Bronchial epithelial cell (primary cell): ENCODE measurements at regions not wholly inside any gene's neighbourhood (a gene's known extent, or its start where the extent isn't known, plus 50 kb on each side); places are given as distances from the start of the nearest gene placed in this dataset.
"Not testable (repeated sequence)": the region's sequence is repeated elsewhere in the genome, so short reads cannot be mapped to it uniquely, and the experiment has no call there.

Experiments
- DNase-seq: peaks from one replicate; pipeline ENCODE4 v3.0.0-alpha.2; 2010; ENCODE audit warnings: low read depth
- FAIRE-seq: peaks from 2 replicates; lab custom pipeline; 2011; peaks lifted over from hg19 to GRCh38; lab: Jason Lieb, UNC
- H3K27me3 ChIP-seq: 2 replicates; pipeline ENCODE4 v1.5.1; 2011; ENCODE audit warnings: low read length; ENCODE audit not compliant: control insufficient read depth, insufficient read depth
- H3K36me3 ChIP-seq: 2 replicates; pipeline ENCODE4 v1.5.1; 2011; ENCODE audit warnings: low read length; ENCODE audit not compliant: control insufficient read depth, insufficient read depth
- H3K4me3 ChIP-seq: 2 replicates; pipeline ENCODE4 v1.5.1; 2011; ENCODE audit warnings: mild to moderate bottlenecking, low read depth, low read length, control low read depth
- CTCF ChIP-seq: IDR thresholded peaks from 2 replicates; pipeline ENCODE4 v1.5.1; 2011; ENCODE audit warnings: mild to moderate bottlenecking, moderate library complexity, low read length, control low read depth, inconsistent platforms; ENCODE audit not compliant: insufficient read depth, severe bottlenecking

GRCh38 chr3:153273767-153274435, 111.9 kb downstream of the RAP2B start:
- FAIRE-seq (no peak), DNase-seq (peak; percentile 82)
- no peaks in the 10 kb centered on the region for H3K27me3 ChIP-seq
- no peak for TF ChIP-seq CTCF
- no peak overlapping the region for H3K4me3 ChIP-seq
- H3K36me3 ChIP-seq = no peaks in the 10 kb centered on the region

DNA sequence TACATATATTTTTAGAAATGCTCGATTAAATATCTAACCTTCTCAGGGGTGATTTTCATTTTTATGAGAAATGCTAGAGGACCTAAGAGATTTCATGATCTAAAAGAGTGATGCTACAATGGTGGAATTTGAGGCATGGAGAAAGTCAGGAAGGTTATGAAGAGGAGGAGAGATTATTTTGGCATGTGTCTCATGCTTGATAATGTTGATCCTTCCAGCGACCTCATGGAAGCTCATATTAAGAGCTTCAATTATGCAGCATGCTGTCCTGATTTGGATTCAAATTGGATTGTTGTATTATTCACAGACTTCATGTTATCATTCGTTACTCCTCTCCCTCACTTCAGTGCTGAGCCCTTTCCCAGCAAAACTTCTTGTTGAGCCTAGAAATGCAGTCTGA, 112.5 kb downstream of the RAP2B start:
- FAIRE-seq (no peak), DNase-seq (no peak)
- Histone ChIP-seq H3K36me3 (no peaks in the 10 kb centered on the region), H3K27me3 (no peaks in the 10 kb centered on the region), H3K4me3 (no peak overlapping the region)
- TF ChIP-seq CTCF = no peak

- no peak for TF ChIP-seq CTCF
- no peak for FAIRE-seq
- DNase-seq = no peak
- H3K4me3 ChIP-seq = no peak overlapping the region
- no peaks in the 10 kb centered on the region for H3K27me3 ChIP-seq
- H3K36me3 ChIP-seq = no peaks in the 10 kb centered on the region
Observed at GRCh38 chr3:153275514-153275913, 113.5 kb downstream of the RAP2B start.

DNA sequence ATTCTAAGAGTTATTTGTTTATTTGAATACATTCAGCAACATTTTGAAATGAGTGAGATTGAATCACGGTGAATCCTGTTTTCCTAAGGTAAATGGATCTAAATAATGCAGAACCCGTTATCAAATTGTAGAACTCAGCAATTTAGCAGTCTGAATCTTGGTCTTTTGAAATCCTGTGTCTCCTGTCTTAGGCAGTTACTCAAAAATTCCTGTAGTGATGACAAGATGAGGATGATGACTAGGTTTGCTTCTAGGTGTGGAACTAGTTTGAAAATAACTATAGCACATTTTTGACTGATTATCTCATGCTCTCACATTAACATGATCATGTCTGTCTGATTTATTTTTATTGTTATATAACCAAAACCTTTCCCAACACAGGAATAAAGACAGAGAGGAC, 115.0 kb downstream of the RAP2B start:
- FAIRE-seq = no peak
- no peaks in the 10 kb centered on the region for H3K27me3 ChIP-seq
- no peak overlapping the region for H3K4me3 ChIP-seq
- peak; percentile 95 for DNase-seq
- no peaks in the 10 kb centered on the region for H3K36me3 ChIP-seq
- TF ChIP-seq CTCF = no peak

DNA sequence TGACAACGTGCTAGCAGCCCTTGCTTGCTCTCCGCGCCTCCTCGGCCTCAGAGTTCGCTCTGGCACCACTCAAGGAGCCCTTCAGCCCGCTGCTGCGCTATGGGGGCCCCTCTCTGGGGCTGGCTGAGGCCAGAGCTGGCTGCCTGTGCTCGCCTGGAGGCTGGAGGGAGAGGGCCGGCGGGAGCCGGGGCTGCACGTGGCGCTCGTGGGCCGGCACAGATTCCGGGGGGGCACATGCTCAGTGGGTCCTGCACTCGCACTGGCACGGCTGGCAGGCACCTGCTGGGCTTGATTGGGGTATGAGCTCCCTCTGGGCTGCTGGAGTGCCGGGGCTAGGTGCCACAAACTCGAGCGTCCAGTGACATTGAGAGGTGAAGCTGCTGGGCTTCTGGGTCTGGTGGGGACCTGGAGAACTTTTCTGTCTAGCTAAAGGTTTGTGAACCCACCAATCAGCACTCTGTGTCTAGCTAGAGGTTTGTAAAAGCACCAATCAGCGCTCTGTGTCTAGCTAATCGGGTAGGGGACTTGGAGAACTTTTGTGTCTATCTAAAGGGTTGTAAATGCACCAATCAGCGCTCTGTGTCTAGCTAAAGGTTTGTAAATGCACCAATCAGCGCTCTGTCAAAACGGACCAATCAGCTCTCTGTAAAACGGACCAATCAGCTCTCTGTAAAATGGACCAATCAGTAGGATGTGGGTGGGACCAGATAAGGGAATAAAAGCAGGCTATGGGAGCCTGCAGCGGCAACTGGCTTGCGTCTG, 119.4 kb downstream of the RAP2B start:
- not testable (repeated sequence) for H3K27me3 ChIP-seq, H3K36me3 ChIP-seq, H3K4me3 ChIP-seq, DNase-seq, FAIRE-seq

DNA sequence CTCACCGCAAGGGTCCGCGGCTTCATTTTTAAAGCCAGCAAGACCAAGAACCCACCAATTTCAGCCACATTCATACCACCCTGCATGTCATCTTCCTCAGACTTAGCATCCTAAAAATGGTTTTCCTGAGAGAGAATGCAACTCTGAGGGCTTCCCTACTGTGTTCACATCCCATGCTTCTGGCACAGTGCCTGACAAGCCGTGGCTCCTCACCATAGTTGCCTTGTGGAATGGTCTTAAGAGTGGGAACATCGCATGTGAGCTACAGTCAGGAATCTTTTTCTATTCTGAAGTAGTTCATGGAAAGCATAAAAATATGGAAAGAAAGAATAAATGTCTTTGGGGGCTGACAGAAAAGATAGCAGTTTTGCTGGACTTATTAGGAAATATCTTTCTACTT, 120.3 kb downstream of the RAP2B start:
- Histone ChIP-seq H3K4me3 (no peak overlapping the region), H3K36me3 (no peaks in the 10 kb centered on the region), H3K27me3 (no peaks in the 10 kb centered on the region)
- FAIRE-seq (no peak), DNase-seq (no peak)
- TF ChIP-seq CTCF = no peak
